Mucosa of rectum (tissue), 2 donors: ENCODE measurements at regions not wholly inside any gene's neighbourhood (a gene's known extent, or its start where the extent isn't known, plus 50 kb on each side); places are given as distances from the start of the nearest gene placed in this dataset.

Source experiments
- H3K27ac ChIP-seq, 2 donors: one replicate each; pipeline ENCODE4 v1.7.0; 2013; ENCODE audit warnings: inconsistent platforms in 2 of 2, low read depth in 2 of 2, low read length in 2 of 2
- H3K27me3 ChIP-seq, 2 donors: one replicate each; pipeline ENCODE4 v1.7.0; 2013; ENCODE audit warnings: low read length in 2 of 2; ENCODE audit not compliant: control insufficient read depth in 2 of 2, insufficient read depth in 2 of 2
- H3K36me3 ChIP-seq, 2 donors: one replicate each; pipeline ENCODE4 v1.7.0; 2013; ENCODE audit warnings: low read length in 2 of 2; ENCODE audit not compliant: control insufficient read depth in 2 of 2, insufficient read depth in 2 of 2
- H3K4me1 ChIP-seq, 2 donors: one replicate each; pipeline ENCODE4 v1.7.0; 2013; ENCODE audit warnings: low read length in 2 of 2, mild to moderate bottlenecking in 1 of 2; ENCODE audit not compliant: control insufficient read depth in 2 of 2, insufficient read depth in 2 of 2
- H3K4me3 ChIP-seq, 2 donors: one replicate each; pipeline ENCODE4 v1.7.0; 2013; ENCODE audit warnings: low read length in 2 of 2
- H3K9ac ChIP-seq, 2 donors: one replicate each; pipeline ENCODE4 v1.7.0; 2013; ENCODE audit warnings: low read length in 2 of 2, low read depth in 1 of 2, mild to moderate bottlenecking in 1 of 2
- H3K9me3 ChIP-seq, 2 donors: one replicate each; pipeline ENCODE4 v1.7.0; 2013; ENCODE audit warnings: low read length in 2 of 2; ENCODE audit not compliant: control insufficient read depth in 2 of 2
- donor health status: healthy.
- donor health status: Normal muscosa, but diverticular disease.

DNA sequence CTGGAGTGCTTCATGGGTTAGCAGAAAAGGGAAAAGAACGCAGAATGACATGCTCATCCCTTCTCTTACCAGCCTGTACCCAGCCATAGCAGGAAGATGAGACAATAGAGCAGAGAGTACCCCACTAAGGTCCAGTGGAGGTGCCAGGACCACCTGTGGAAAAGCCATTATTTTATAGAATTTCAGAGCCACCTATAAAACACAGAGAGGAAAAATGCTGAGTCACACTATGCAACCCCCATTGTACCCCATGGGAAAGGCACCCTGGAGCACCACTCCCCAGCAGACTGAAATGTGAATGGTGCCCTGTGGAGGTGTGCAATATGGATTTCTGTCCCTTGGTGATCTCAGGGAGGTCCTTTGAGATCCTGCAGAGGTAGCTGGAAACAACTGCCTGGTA lies 97.2 kb downstream of the HES1 start:
- Histone ChIP-seq H3K4me1 (no peaks in the 10 kb centered on the region), H3K27ac (no peak overlapping the region), H3K36me3 (no peaks in the 10 kb centered on the region), H3K9ac (no peak overlapping the region), H3K9me3 (no peaks in the 10 kb centered on the region), H3K4me3 (no peak overlapping the region), H3K27me3 (no peaks in the 10 kb centered on the region)

DNA sequence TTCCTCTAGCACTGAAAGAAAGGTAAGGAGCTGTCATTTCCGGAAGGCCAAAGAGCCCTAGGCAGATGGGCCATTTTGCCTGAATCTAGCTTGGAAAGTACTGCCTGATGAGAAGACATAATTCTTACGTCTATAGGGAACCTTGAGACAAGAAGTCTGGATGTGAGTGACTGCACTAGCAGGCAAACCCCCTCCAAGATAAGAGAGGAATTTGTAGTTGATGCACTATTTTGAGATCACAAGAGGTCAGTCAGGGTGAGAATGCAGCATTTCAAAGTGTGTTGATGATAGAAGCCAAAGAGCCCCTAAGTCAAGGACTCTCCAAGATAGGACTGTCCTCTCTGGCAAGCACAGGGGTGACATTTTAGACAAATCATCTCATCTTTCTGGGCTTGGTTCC lies 99.2 kb downstream of the HES1 start:
- Histone ChIP-seq H3K9me3 (no peaks in the 10 kb centered on the region), H3K36me3 (no peaks in the 10 kb centered on the region), H3K27ac (no peak overlapping the region), H3K9ac (no peak overlapping the region), H3K4me1 (no peaks in the 10 kb centered on the region), H3K27me3 (no peaks in the 10 kb centered on the region), H3K4me3 (no peak overlapping the region)

DNA sequence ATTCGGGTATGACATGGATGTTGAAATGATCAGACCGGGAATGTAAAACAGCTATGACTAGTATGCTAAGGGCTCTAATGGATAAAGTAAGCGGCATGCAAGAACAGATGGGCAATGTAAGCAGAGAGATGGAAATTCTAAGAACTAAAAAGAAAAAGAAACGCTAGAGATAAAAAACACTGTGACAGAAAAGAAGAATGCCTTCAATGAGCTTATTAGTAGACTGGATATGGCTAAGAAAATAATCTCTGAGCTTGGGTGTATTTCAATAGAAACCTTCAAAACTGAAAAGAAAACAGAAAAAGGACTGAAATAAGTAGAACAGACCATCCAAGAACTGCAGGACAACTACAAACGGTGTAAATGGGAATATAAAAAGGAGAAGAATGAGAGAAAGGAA lies 101.2 kb downstream of the HES1 start:
- no peaks in the 10 kb centered on the region for H3K4me1 ChIP-seq
- H3K36me3 ChIP-seq: no peaks in the 10 kb centered on the region
- no peak overlapping the region for H3K9ac ChIP-seq
- H3K4me3 ChIP-seq: no peak overlapping the region
- H3K27me3 ChIP-seq: no peaks in the 10 kb centered on the region
- H3K27ac ChIP-seq: no peak overlapping the region
- no peaks in the 10 kb centered on the region for H3K9me3 ChIP-seq

DNA sequence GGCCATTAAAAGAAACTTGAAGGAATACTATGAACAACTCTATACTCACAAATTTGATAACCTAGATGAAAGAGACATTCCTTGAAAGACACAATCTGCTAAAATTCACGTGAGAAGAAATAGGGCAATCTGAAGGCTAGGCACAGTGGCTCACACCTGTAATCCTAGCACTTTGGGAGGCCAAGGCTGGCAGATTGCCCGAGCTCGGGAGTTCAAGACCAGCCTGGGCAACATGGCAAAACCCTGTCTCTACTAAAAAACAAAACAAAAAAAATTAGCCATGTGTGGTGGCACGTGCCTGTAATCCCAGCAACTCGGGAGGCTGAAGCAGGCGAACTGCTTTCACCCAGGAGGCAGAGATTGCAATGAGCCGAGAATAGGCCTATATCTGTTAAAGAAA lies 104.8 kb downstream of the HES1 start:
- Histone ChIP-seq H3K27ac (no peak overlapping the region), H3K4me3 (no peak overlapping the region), H3K36me3 (no peaks in the 10 kb centered on the region), H3K27me3 (no peaks in the 10 kb centered on the region), H3K9ac (no peak overlapping the region), H3K9me3 (no peaks in the 10 kb centered on the region), H3K4me1 (no peaks in the 10 kb centered on the region)

DNA sequence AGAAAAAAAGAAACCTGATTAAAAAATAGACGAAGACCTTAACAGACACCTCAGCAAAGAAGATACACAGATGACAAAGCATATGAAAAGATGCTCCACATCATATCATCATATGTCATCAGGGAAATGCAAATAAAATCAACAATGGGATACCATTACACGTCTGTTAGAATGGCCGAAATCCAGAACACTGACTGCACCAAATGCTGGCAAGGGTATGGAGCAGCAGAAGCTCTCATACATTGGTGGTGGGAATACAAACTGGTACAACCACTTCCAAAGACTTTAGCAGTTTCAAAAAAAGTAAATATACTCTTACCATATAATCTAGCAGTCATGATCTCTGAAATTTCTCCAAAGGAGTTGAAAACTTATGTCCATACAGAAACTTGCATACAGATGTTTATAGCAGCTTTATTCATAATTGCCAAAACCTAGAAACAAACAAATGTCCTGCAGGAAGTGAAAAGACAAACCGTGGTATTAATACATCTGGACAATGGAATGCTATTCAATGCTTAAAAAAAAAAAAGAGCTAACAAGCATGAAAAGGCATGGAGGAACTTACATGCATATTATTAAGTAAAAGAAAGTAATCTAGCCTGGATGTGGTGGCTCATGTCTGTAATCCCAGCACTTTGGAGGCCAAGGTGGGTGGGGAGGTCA lies 107.4 kb downstream of the HES1 start:
- Histone ChIP-seq H3K4me1 (no peaks in the 10 kb centered on the region), H3K36me3 (no peaks in the 10 kb centered on the region), H3K27ac (no peak overlapping the region), H3K9ac (no peak overlapping the region), H3K4me3 (no peak overlapping the region), H3K27me3 (no peaks in the 10 kb centered on the region), H3K9me3 (no peaks in the 10 kb centered on the region)

DNA sequence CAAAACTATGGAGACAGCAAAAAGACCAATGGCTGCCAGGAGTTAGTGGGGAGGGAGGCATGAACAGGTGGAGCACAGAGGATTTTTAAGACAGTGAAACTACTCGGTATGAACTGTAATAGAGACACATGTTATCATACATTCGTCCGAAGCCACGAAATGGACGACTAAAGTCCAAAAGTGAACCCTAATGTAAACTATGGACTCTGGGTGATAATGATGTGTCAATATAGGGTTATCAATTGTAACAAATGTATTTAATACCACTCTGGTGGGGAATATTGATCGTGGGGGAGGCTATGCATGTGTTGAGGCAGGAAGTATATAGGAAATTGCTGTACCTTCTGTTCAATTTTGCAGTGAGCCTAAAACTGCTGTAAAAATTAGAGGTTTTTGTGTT lies 107.0 kb downstream of the CPN2 start:
- no peaks in the 10 kb centered on the region for H3K9me3 ChIP-seq
- no peaks in the 10 kb centered on the region for H3K27me3 ChIP-seq
- no peak overlapping the region for H3K27ac ChIP-seq
- no peaks in the 10 kb centered on the region for H3K4me1 ChIP-seq
- H3K4me3 ChIP-seq: no peak overlapping the region
- H3K9ac ChIP-seq: no peak overlapping the region
- no peaks in the 10 kb centered on the region for H3K36me3 ChIP-seq

DNA sequence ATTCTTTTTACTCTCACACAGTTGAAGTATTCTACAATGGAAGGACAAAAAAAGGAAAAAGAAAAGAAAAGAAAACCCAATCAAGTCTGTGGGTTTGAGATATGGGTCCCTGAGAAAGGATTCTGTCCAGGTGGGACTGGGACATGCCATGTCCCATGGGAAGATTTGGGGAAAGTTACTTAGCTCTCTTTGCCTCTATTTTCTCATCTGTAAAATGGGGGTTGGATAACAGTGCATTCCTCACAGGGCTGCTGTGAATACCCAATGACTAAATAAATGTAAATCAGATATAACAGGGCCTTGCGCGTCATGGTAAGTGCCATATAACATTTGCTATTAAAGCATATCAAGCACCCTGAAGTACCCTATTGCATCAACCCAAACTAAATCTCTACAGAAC lies 105.7 kb downstream of the CPN2 start:
- Histone ChIP-seq H3K27me3 (no peaks in the 10 kb centered on the region), H3K9me3 (no peaks in the 10 kb centered on the region), H3K4me1 (peaks cover 3 to 8% of the 10 kb centered on the region in 2 donors), H3K27ac (no peak overlapping the region), H3K9ac (no peak overlapping the region), H3K4me3 (no peak overlapping the region), H3K36me3 (no peaks in the 10 kb centered on the region)

DNA sequence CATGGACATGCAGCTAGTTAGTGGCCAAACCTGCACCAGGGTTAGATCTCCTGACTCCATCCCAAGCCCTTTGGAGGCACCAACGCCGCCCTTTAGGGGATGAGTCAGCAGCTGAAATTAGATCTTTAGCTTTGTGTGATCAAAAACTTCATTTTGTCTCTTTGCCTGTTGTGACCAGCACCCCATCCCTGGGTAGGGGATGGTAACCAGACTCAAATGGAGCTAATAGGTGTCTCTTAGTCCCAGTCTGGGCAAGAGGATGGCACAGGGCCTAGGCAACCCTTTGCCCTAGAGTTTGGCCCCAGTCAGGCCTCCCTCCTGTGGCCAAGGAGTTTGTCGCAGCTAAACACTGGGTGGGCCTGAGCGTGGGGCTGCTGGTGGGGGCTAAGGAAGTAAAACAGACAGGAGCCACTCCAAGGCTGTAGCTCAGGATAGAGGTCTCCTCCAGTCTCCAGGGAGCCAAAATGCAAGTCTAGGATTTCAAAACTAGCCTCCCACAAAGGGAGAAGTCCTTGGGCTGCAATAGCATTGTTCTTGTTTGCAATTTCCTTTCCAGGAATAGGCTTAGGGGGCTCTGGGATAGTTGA lies 105.1 kb downstream of the CPN2 start:
- no peaks in the 10 kb centered on the region for H3K9me3 ChIP-seq
- no peaks in the 10 kb centered on the region for H3K36me3 ChIP-seq
- no peak overlapping the region for H3K4me3 ChIP-seq
- no peaks in the 10 kb centered on the region for H3K27me3 ChIP-seq
- H3K9ac ChIP-seq: no peak overlapping the region
- H3K4me1 ChIP-seq: peaks cover 8 to 9% of the 10 kb centered on the region in 2 donors
- no peak overlapping the region for H3K27ac ChIP-seq

DNA sequence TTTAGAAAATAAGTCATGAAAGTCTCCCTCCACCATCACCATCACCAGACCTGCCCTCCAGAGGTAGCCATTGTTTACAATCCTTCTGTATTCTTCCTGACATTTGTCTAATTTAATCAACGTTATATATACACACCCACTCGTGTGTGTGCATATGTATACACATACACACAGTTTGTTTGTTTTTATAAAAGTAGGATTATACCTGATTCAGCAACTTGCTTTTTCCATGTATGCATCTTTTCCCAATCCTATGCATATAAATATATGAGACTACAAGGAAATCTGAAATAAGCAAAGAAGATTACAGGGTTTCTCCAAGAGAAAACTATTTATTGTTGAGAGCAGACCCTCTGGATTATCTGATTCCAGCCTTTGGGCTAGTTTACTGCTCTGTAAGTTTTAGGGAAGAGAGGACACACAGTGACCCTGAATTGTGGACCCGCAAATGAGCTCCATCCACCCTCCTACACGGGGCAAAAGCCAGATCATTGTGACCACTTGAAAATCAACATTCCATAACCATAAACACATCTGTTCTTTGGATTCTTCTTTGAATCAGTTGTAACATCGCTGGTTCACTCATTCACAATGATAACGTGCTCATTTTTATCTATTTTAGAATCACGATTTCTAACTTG lies 104.3 kb downstream of the CPN2 start:
- Histone ChIP-seq H3K36me3 (no peaks in the 10 kb centered on the region), H3K4me1 (peaks cover 8 to 9% of the 10 kb centered on the region in 2 donors), H3K9me3 (no peaks in the 10 kb centered on the region), H3K27ac (no peak overlapping the region), H3K4me3 (no peak overlapping the region), H3K27me3 (no peaks in the 10 kb centered on the region), H3K9ac (no peak overlapping the region)

DNA sequence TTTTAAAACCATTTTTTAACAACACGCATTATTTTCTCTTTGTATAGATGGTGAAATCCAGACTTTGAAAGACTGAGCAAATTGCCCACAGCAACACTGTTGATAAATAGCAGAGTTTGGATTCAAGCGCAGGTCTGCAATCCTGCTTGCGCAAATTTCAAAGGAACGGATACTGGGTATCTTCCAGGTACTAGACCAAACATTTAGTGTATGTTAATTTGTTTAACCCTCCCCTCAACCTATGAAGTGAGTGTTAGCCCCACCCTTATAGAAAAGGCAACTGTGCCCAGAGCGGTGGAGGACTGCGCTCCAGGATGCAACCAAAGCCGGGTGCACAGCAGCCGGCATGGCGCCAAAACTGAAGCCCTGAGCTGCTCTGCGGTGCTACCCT lies 103.8 kb downstream of the CPN2 start:
- Histone ChIP-seq H3K4me3 (no peak overlapping the region), H3K4me1 (peaks cover 8 to 9% of the 10 kb centered on the region in 2 donors), H3K36me3 (no peaks in the 10 kb centered on the region), H3K27me3 (no peaks in the 10 kb centered on the region), H3K27ac (no peak overlapping the region), H3K9ac (no peak overlapping the region), H3K9me3 (no peaks in the 10 kb centered on the region)
